Esophagus squamous epithelium (tissue), 5 donors: ENCODE measurements at regions not wholly inside any gene's neighbourhood (a gene's known extent, or its start where the extent isn't known, plus 50 kb on each side); places are given as distances from the start of the nearest gene placed in this dataset.

Experiments
- DNase-seq: peaks from one replicate; lab custom pipeline; 2025; lab: John Stamatoyannopoulos, UW
- H3K27ac ChIP-seq, 4 donors: fragments of 200-600 bp; sonication (generic); one replicate each; pipeline ENCODE4 v1.5.1; 2016 to 2019; ENCODE audit warnings: mild to moderate bottlenecking in 1 of 4
- H3K27me3 ChIP-seq, 4 donors: fragments of 200-600 bp; sonication (generic); 1 replicate in 3 of 4; 2 replicates in 1 of 4; pipeline versions ENCODE4 v1.5.1 to v1.6.0; 2017 to 2021; ENCODE audit warnings: antibody characterized with exemption in 1 of 4
- H3K36me3 ChIP-seq, 3 donors: fragments of 200-600 bp; sonication (generic); one replicate each; pipeline ENCODE4 v1.5.1; 2016 to 2019
- H3K4me1 ChIP-seq, 3 donors: fragments of 200-600 bp; sonication (generic); one replicate each; pipeline ENCODE4 v1.5.1; 2017 to 2019
- H3K4me3 ChIP-seq, 4 donors: fragments of 200-600 bp; sonication (generic); 1 replicate in 3 of 4; 2 replicates in 1 of 4; pipeline ENCODE4 v1.5.1; 2016 to 2019; ENCODE audit warnings: mild to moderate bottlenecking in 2 of 4, moderate library complexity in 1 of 4
- H3K9me3 ChIP-seq, 3 donors: fragments of 200-600 bp; sonication (generic); one replicate each; pipeline ENCODE4 v1.5.1; 2016 to 2019
- POLR2A ChIP-seq, 4 donors: fragments of 450-650 bp; IDR thresholded peaks; one replicate each; pipeline ENCODE4 v1.6.1; 2017; ENCODE audit warnings: antibody characterized with exemption in 4 of 4, mild to moderate bottlenecking in 4 of 4, moderate library complexity in 3 of 4
- WGBS, 2 donors: methylation state at CpG; one replicate each; pipeline ENCODE4 v1.1.5; 2018; 5-methylcytosine and 5-hydroxymethylcytosine counted together
- intact Hi-C: fragments of 100-400 bp; cut with DNase I; formaldehyde crosslinking; loops from one replicate; pipeline ENCODE4 v1.15.0; 2022
- TF ChIP-seq, protein P1 (sequence below), 6 experiments: fragments of 450-650 bp in 4 of 6; fragments of 200-600 bp in 2 of 6; sonication (generic) in 2 of 6; IDR thresholded peaks; one replicate each; pipeline ENCODE4 v1.5.1; 2016 to 2019; ENCODE audit warnings: antibody characterized with exemption in 6 of 6, mild to moderate bottlenecking in 4 of 6, moderate library complexity in 4 of 6
- donor health status: DM: yes; HTN: yes; CAD: no.

GRCh38 chr9:2407450-2407849 is 214.1 kb upstream of the VLDLR start:
- no peak for DNase-seq

GRCh38 chr9:2411459-2412215 is 209.9 kb upstream of the VLDLR start:
- TF ChIP-seq, protein P1, sequence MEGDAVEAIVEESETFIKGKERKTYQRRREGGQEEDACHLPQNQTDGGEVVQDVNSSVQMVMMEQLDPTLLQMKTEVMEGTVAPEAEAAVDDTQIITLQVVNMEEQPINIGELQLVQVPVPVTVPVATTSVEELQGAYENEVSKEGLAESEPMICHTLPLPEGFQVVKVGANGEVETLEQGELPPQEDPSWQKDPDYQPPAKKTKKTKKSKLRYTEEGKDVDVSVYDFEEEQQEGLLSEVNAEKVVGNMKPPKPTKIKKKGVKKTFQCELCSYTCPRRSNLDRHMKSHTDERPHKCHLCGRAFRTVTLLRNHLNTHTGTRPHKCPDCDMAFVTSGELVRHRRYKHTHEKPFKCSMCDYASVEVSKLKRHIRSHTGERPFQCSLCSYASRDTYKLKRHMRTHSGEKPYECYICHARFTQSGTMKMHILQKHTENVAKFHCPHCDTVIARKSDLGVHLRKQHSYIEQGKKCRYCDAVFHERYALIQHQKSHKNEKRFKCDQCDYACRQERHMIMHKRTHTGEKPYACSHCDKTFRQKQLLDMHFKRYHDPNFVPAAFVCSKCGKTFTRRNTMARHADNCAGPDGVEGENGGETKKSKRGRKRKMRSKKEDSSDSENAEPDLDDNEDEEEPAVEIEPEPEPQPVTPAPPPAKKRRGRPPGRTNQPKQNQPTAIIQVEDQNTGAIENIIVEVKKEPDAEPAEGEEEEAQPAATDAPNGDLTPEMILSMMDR (IDR thresholded peaks at IDR 0.05): no peak
- TF ChIP-seq POLR2A (IDR thresholded peaks at IDR 0.05): no peak
- DNase-seq: no peak
- Histone ChIP-seq H3K36me3 (no peaks in the 10 kb centered on the region), H3K27ac (no peak overlapping the region), H3K4me3 (no peak overlapping the region), H3K27me3 (no peaks in the 10 kb centered on the region), H3K4me1 (no peaks in the 10 kb centered on the region), H3K9me3 (no peaks in the 10 kb centered on the region)
- intact Hi-C loops: no loop called here
- 63 to 68% methylated on average over 8 of the region's 8 CpGs for WGBS, 2 donors

More at GRCh38 chr9:2407450-2407849, 214.1 kb upstream of the VLDLR start:
- intact Hi-C loops: no loop called here
- H3K4me3 ChIP-seq: no peak overlapping the region
- H3K27ac ChIP-seq: no peak overlapping the region
- H3K27me3 ChIP-seq: no peaks in the 10 kb centered on the region
- no peaks in the 10 kb centered on the region for H3K36me3 ChIP-seq
- no peaks in the 10 kb centered on the region for H3K4me1 ChIP-seq
- WGBS, 2 donors: 76 to 89% methylated on average over 5 to 6 of the region's 7 CpGs
- peaks cover 0 to 3% (median 0%) of the 10 kb centered on the region in 3 donors for H3K9me3 ChIP-seq
- TF ChIP-seq, protein P1 (IDR thresholded peaks at IDR 0.05): no peak
- TF ChIP-seq POLR2A (IDR thresholded peaks at IDR 0.05): no peak

DNA sequence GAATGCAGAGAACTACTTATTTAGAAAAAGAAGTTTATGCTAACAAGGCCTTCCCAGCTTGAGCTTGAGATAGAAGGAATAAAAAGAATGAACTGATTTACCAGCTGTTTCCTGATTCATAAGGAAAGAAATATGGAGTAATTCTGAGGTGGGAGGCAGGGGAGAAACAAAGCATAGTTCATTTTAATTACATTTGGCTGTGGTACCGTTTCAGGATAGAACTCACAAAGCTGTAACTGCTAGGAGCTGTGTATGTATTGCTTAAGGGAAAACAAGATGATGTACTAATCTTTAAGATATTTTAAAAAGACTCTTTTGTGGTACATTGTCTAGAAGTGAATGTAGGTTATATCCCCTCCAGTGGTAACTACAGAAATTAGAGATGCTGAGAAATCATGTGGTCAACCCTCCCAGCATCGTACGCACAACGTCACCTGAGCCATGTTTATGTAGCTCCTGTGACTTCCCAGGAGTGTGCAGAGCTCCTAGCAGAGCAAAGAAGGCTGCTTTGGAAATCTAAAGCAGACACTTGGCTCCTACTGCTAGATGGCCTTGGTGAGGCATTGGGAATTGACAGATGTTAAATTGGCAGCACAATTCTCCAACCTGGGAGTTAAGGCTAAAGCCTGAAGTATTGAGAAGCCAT is 208.3 kb upstream of the VLDLR start:
- H3K36me3 ChIP-seq: no peaks in the 10 kb centered on the region
- no peak for DNase-seq
- H3K27me3 ChIP-seq: no peaks in the 10 kb centered on the region
- no peak overlapping the region for H3K27ac ChIP-seq
- intact Hi-C loops: no loop called here
- H3K9me3 ChIP-seq: no peaks in the 10 kb centered on the region
- H3K4me3 ChIP-seq: no peak overlapping the region
- peaks cover 0 to 5% (median 0%) of the 10 kb centered on the region in 3 donors for H3K4me1 ChIP-seq
- TF ChIP-seq, protein P1 (IDR thresholded peaks at IDR 0.05): no peak
- TF ChIP-seq POLR2A (IDR thresholded peaks at IDR 0.05): no peak
- WGBS, 2 donors: 61 to 67% methylated on average over 3 to 4 of the region's 4 CpGs

DNA sequence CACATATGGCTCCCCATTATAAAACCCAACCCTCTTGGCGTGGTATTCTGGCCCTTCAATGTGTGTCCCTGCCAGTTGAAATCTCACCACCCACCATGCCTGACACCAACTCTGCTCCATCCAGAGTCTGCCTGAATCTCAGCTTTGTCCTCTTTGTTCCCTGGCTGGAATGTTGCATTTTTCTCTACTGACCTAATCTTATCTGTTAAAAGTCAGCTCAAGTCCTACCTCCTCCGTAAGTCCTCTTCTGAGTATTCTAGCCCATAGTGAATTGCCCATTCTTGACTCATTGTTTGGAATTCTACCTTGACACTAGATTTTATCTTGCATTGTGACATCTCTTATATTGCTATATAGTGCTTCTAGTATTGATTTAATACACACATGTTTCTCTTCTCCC is 207.1 kb upstream of the VLDLR start:
- no peak for DNase-seq
- intact Hi-C loops: no loop called here
- WGBS, 2 donors: 74 to 90% methylated on average over 2 of the region's 2 CpGs
- Histone ChIP-seq H3K36me3 (no peaks in the 10 kb centered on the region), H3K4me1 (peaks cover 0 to 11% (median 0%) of the 10 kb centered on the region in 3 donors), H3K4me3 (no peak overlapping the region), H3K9me3 (no peaks in the 10 kb centered on the region), H3K27me3 (no peaks in the 10 kb centered on the region), H3K27ac (no peak overlapping the region)
- TF ChIP-seq, protein P1 (IDR thresholded peaks at IDR 0.05): no peak
- TF ChIP-seq POLR2A (IDR thresholded peaks at IDR 0.05): no peak

DNA sequence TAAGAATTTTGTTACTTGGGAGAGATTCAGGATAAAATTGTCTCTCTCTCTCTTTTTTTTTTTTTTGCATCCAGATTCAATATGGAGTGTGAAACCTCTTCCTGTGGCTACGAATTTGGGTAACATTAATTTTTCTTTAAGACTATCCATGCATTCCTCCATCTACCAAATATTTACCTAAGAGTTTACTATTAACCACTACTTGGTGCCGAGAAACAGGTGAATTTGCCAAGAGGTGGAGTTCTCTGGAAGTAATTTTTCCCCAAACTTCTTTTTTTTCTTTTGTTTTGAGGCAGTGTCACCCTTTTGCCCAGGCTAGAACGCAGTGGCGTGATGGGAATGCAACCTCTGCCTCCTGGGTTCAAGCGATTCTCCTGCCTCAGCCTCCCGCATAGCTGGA is 206.3 kb upstream of the VLDLR start:
- no peaks in the 10 kb centered on the region for H3K27me3 ChIP-seq
- WGBS, 2 donors: 82 to 91% methylated on average over 5 to 6 of the region's 6 CpGs
- TF ChIP-seq, protein P1 (IDR thresholded peaks at IDR 0.05): no peak
- no peak for TF ChIP-seq POLR2A (IDR thresholded peaks at IDR 0.05)
- no peaks in the 10 kb centered on the region for H3K36me3 ChIP-seq
- no peaks in the 10 kb centered on the region for H3K9me3 ChIP-seq
- intact Hi-C loops: no loop called here
- no peak for DNase-seq
- peaks cover 0 to 11% (median 0%) of the 10 kb centered on the region in 3 donors for H3K4me1 ChIP-seq
- no peak overlapping the region for H3K27ac ChIP-seq
- no peak overlapping the region for H3K4me3 ChIP-seq
